Chondrocyte (in vitro differentiated cells): ENCODE measurements at regions not wholly inside any gene's neighbourhood (a gene's known extent, or its start where the extent isn't known, plus 50 kb on each side); places are given as distances from the start of the nearest gene placed in this dataset.

Source experiments
- DNase-seq: peaks from one replicate; pipeline ENCODE4 v3.0.0; 2021; ENCODE audit warnings: mixed read lengths, low spot score
- H3K27ac Mint-ChIP-seq: one replicate; pipeline ENCODE4 v1.8.0; 2021; ENCODE audit warnings: mild to moderate bottlenecking, moderate library complexity, mixed read lengths; ENCODE audit not compliant: unreplicated experiment
- H3K27me3 Mint-ChIP-seq: 2 replicates; pipeline ENCODE4 v1.8.0; 2021; ENCODE audit warnings: low read depth, mixed read lengths
- H3K36me3 Mint-ChIP-seq: 2 replicates; pipeline ENCODE4 v1.8.0; 2021; ENCODE audit warnings: low read depth, mixed read lengths
- H3K4me1 Mint-ChIP-seq: 2 replicates; pipeline ENCODE4 v1.8.0; 2021; ENCODE audit warnings: low read depth, mild to moderate bottlenecking, mixed read lengths
- H3K4me3 Mint-ChIP-seq: one replicate; pipeline ENCODE4 v1.8.0; 2021; ENCODE audit warnings: mild to moderate bottlenecking, moderate library complexity, mixed read lengths; ENCODE audit not compliant: unreplicated experiment
- H3K9me3 Mint-ChIP-seq: 2 replicates; pipeline ENCODE4 v1.8.0; 2021; ENCODE audit warnings: low read depth, mixed read lengths
- TF ChIP-seq, protein P1 (sequence below): fragments of 200-600 bp; sonication (generic); IDR thresholded peaks from 2 replicates; pipeline ENCODE4 v1.5.0; 2021; ENCODE audit warnings: antibody characterized with exemption, mild to moderate bottlenecking, moderate library complexity

GRCh38 chr5:104606258-104606829, 1043.8 kb upstream of the NUDT12 start:
- TF ChIP-seq, protein P1, sequence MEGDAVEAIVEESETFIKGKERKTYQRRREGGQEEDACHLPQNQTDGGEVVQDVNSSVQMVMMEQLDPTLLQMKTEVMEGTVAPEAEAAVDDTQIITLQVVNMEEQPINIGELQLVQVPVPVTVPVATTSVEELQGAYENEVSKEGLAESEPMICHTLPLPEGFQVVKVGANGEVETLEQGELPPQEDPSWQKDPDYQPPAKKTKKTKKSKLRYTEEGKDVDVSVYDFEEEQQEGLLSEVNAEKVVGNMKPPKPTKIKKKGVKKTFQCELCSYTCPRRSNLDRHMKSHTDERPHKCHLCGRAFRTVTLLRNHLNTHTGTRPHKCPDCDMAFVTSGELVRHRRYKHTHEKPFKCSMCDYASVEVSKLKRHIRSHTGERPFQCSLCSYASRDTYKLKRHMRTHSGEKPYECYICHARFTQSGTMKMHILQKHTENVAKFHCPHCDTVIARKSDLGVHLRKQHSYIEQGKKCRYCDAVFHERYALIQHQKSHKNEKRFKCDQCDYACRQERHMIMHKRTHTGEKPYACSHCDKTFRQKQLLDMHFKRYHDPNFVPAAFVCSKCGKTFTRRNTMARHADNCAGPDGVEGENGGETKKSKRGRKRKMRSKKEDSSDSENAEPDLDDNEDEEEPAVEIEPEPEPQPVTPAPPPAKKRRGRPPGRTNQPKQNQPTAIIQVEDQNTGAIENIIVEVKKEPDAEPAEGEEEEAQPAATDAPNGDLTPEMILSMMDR, result no peak
- Mint-ChIP-seq H3K4me3 (no peak overlapping the region), H3K36me3 (peaks cover 3% of the 10 kb centered on the region), H3K27ac (no peak overlapping the region), H3K27me3 (no peaks in the 10 kb centered on the region), H3K4me1 (no peaks in the 10 kb centered on the region), H3K9me3 (peaks cover 18% of the 10 kb centered on the region)
- no peak for DNase-seq

GRCh38 chr5:104599726-104600125, 1037.1 kb upstream of the NUDT12 start:
- H3K4me1 Mint-ChIP-seq, result no peaks in the 10 kb centered on the region
- TF ChIP-seq, protein P1, result no peak
- peaks cover 3% of the 10 kb centered on the region for H3K36me3 Mint-ChIP-seq
- no peak for DNase-seq
- no peaks in the 10 kb centered on the region for H3K27me3 Mint-ChIP-seq
- peaks cover 18% of the 10 kb centered on the region for H3K9me3 Mint-ChIP-seq
- H3K4me3 Mint-ChIP-seq, result no peak overlapping the region
- no peak overlapping the region for H3K27ac Mint-ChIP-seq

DNA sequence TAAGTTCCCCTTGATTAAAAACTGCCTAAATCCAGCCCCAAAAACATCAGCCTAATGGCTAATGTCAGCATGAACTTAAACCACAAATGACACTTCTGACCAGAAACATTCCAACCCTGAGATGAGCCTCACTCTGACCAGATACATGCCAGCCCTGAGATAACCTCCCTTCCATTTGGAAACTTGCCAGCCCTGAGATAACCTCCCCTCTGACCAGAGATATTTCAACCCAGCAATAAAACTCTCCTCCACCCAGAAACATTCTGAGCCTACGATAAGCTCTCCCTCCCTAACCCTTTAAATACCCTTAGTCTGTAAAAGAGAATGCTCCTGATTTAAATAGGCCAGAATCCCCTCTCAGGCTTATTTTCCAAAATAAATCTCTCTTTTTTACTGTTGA, 1035.7 kb upstream of the NUDT12 start:
- TF ChIP-seq, protein P1, result no peak

DNA sequence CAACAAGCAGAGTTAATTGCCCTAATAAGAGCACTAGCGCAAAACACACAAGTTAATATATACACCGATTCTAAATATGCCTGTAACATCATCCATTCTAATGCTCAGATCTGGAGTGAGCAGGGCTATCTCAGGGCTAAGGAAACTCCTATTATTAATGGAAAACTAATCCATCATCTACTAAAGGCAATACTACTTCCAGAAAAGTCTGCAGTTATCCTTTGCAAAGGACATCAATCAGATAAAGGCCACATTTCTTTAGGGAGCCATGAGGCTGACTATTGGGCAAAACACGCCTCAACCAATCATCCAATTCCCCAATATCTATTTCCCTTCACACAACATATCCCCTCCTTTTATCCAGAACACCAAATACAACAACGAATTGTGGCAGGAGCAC, 1032.3 kb upstream of the NUDT12 start:
- no peak overlapping the region for H3K4me3 Mint-ChIP-seq
- H3K27ac Mint-ChIP-seq, result no peak overlapping the region
- DNase-seq, result no peak
- TF ChIP-seq, protein P1, result no peak
- H3K4me1 Mint-ChIP-seq, result no peaks in the 10 kb centered on the region
- H3K9me3 Mint-ChIP-seq, result peaks cover 3% of the 10 kb centered on the region
- no peaks in the 10 kb centered on the region for H3K27me3 Mint-ChIP-seq
- peaks cover 2% of the 10 kb centered on the region for H3K36me3 Mint-ChIP-seq

More for the DNA sequence above, 1035.7 kb upstream of the NUDT12 start:
- no peak overlapping the region for H3K4me3 Mint-ChIP-seq
- peaks cover 15% of the 10 kb centered on the region for H3K9me3 Mint-ChIP-seq
- H3K36me3 Mint-ChIP-seq, result peaks cover 5% of the 10 kb centered on the region
- no peak for DNase-seq
- H3K4me1 Mint-ChIP-seq, result no peaks in the 10 kb centered on the region
- H3K27ac Mint-ChIP-seq, result no peak overlapping the region
- no peaks in the 10 kb centered on the region for H3K27me3 Mint-ChIP-seq

GRCh38 chr5:104576677-104577076, 1014.1 kb upstream of the NUDT12 start:
- H3K9me3 Mint-ChIP-seq, result no peaks in the 10 kb centered on the region
- no peak for DNase-seq

More at GRCh38 chr5:104576677-104577076, 1014.1 kb upstream of the NUDT12 start:
- Mint-ChIP-seq H3K36me3 (no peaks in the 10 kb centered on the region), H3K27me3 (no peaks in the 10 kb centered on the region), H3K4me3 (no peak overlapping the region), H3K4me1 (no peaks in the 10 kb centered on the region), H3K27ac (no peak overlapping the region)
- TF ChIP-seq, protein P1, result no peak
